ENCODE measurements at regions not wholly inside any gene's neighbourhood (a gene's known extent, or its start where the extent isn't known, plus 50 kb on each side); places are given as distances from the start of the nearest gene placed in this dataset.

DNA sequence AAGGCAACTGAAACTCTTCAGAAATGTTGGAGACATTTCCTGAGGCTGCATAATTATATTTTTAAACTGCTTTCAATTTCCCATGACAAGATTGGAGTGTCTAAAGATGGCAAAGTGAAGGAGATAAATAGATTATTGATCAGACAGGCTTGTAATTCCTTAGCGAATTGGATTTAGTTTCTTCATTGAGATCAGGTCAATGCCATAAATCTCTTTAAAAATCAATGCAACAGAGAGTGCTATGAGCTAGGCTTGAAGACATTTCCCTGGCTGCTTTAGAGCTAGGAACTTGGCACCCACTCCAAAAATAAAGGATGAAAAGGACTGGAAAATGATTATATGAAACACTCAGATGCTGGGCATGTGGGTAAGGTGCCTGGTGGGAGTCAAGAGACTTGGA lies 828.4 kb downstream of the TLR4 start (continued):
- TF ChIP-seq, protein P1, sequence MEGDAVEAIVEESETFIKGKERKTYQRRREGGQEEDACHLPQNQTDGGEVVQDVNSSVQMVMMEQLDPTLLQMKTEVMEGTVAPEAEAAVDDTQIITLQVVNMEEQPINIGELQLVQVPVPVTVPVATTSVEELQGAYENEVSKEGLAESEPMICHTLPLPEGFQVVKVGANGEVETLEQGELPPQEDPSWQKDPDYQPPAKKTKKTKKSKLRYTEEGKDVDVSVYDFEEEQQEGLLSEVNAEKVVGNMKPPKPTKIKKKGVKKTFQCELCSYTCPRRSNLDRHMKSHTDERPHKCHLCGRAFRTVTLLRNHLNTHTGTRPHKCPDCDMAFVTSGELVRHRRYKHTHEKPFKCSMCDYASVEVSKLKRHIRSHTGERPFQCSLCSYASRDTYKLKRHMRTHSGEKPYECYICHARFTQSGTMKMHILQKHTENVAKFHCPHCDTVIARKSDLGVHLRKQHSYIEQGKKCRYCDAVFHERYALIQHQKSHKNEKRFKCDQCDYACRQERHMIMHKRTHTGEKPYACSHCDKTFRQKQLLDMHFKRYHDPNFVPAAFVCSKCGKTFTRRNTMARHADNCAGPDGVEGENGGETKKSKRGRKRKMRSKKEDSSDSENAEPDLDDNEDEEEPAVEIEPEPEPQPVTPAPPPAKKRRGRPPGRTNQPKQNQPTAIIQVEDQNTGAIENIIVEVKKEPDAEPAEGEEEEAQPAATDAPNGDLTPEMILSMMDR (conservative IDR thresholded peaks at IDR 0.05; ENCODE audit: low read depth in 2 of 2) = no peak
- TF ChIP-seq POLR2AphosphoS5 (IDR thresholded peaks at IDR 0.05; ENCODE audit: low read depth) (no peak), EZH2phosphoT487 (IDR thresholded peaks at IDR 0.05; ENCODE audit: unreplicated experiment) (no peak), ZNF114 (CRISPR knock-in tag; IDR thresholded peaks at IDR 0.05) (no peak), JUNB (IDR thresholded peaks at IDR 0.05; ENCODE audit: unreplicated experiment) (no peak)
- TF ChIP-seq, protein P2, sequence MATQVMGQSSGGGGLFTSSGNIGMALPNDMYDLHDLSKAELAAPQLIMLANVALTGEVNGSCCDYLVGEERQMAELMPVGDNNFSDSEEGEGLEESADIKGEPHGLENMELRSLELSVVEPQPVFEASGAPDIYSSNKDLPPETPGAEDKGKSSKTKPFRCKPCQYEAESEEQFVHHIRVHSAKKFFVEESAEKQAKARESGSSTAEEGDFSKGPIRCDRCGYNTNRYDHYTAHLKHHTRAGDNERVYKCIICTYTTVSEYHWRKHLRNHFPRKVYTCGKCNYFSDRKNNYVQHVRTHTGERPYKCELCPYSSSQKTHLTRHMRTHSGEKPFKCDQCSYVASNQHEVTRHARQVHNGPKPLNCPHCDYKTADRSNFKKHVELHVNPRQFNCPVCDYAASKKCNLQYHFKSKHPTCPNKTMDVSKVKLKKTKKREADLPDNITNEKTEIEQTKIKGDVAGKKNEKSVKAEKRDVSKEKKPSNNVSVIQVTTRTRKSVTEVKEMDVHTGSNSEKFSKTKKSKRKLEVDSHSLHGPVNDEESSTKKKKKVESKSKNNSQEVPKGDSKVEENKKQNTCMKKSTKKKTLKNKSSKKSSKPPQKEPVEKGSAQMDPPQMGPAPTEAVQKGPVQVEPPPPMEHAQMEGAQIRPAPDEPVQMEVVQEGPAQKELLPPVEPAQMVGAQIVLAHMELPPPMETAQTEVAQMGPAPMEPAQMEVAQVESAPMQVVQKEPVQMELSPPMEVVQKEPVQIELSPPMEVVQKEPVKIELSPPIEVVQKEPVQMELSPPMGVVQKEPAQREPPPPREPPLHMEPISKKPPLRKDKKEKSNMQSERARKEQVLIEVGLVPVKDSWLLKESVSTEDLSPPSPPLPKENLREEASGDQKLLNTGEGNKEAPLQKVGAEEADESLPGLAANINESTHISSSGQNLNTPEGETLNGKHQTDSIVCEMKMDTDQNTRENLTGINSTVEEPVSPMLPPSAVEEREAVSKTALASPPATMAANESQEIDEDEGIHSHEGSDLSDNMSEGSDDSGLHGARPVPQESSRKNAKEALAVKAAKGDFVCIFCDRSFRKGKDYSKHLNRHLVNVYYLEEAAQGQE (IDR thresholded peaks at IDR 0.05; ENCODE audit: unreplicated experiment) = no peak

DNA sequence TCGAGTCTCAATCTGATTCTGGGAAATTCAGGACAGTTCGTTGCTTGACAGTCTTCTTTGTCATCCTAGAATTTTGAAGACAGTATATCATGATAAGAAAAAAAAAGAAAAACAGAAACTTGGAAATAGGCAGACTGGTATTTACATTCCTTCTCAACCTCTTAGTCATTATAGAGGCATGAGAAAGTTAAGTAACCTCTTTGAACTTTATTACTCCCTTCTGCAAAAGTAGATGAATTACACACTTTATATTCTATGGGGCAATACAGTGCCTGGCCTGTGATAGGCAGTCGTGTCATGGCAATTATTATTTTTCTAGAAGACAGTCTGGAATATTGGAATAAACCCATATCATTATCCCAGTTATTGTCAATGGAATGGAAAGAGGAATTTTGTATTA lies 828.9 kb downstream of the TLR4 start:
- Histone ChIP-seq H3K9me2 (ENCODE audit: insufficient read depth) (0 out of 2 replicates have a peak, but pooled peaks cover 6% of the 10 kb centered on the region), H3K79me2 (replicated peaks; ENCODE audit: insufficient read depth) (no peaks in the 10 kb centered on the region), H3F3A (replicated peaks; ENCODE audit: low read depth) (no peaks in the 10 kb centered on the region), H4K20me1 (replicated peaks; ENCODE audit: insufficient read depth) (no peaks in the 10 kb centered on the region), H3K4me2 (no peak overlapping the region), H3K4me1 (ENCODE audit: insufficient read depth) (no peaks in the 10 kb centered on the region), H2AFZ (no peak overlapping the region), H3K4me3 (no peak overlapping the region), H3K27ac (ENCODE audit: low read depth) (no peak overlapping the region), H3K27me3 (ENCODE audit: insufficient read depth) (no peaks in the 10 kb centered on the region), H3K36me3 (ENCODE audit: insufficient read depth) (no peaks in the 10 kb centered on the region)
- no peak for DNase-seq (ENCODE audit: low spot score)
- H3K27me3 Mint-ChIP-seq (ENCODE audit: insufficient read depth, low read depth, poor library complexity) = no peaks in the 10 kb centered on the region
- no peak overlapping the region for H3K4me3 Mint-ChIP-seq
- ATAC-seq = no peak
- H3K9me3 Mint-ChIP-seq = no peaks in the 10 kb centered on the region
- H3K4me1 Mint-ChIP-seq = no peaks in the 10 kb centered on the region; the same call in 2 of the 3 replicates
- H3K27ac Mint-ChIP-seq = no peak overlapping the region
- no peaks in the 10 kb centered on the region for H3K36me3 Mint-ChIP-seq (ENCODE audit: low read depth)
- TF ChIP-seq, protein P1 (conservative IDR thresholded peaks at IDR 0.05; ENCODE audit: low read depth in 2 of 2) = no peak
- TF ChIP-seq ZNF331 (CRISPR knock-in tag; IDR thresholded peaks at IDR 0.05; ENCODE audit: low read depth) (no peak), EZH2 (IDR thresholded peaks at IDR 0.05; ENCODE audit: low read depth, unreplicated experiment) (no peak), EZH2phosphoT487 (IDR thresholded peaks at IDR 0.05; ENCODE audit: unreplicated experiment) (no peak), POLR2AphosphoS5 (IDR thresholded peaks at IDR 0.05; ENCODE audit: low read depth) (no peak), ZNF114 (CRISPR knock-in tag; IDR thresholded peaks at IDR 0.05) (no peak)
- TF ChIP-seq, protein P3, sequence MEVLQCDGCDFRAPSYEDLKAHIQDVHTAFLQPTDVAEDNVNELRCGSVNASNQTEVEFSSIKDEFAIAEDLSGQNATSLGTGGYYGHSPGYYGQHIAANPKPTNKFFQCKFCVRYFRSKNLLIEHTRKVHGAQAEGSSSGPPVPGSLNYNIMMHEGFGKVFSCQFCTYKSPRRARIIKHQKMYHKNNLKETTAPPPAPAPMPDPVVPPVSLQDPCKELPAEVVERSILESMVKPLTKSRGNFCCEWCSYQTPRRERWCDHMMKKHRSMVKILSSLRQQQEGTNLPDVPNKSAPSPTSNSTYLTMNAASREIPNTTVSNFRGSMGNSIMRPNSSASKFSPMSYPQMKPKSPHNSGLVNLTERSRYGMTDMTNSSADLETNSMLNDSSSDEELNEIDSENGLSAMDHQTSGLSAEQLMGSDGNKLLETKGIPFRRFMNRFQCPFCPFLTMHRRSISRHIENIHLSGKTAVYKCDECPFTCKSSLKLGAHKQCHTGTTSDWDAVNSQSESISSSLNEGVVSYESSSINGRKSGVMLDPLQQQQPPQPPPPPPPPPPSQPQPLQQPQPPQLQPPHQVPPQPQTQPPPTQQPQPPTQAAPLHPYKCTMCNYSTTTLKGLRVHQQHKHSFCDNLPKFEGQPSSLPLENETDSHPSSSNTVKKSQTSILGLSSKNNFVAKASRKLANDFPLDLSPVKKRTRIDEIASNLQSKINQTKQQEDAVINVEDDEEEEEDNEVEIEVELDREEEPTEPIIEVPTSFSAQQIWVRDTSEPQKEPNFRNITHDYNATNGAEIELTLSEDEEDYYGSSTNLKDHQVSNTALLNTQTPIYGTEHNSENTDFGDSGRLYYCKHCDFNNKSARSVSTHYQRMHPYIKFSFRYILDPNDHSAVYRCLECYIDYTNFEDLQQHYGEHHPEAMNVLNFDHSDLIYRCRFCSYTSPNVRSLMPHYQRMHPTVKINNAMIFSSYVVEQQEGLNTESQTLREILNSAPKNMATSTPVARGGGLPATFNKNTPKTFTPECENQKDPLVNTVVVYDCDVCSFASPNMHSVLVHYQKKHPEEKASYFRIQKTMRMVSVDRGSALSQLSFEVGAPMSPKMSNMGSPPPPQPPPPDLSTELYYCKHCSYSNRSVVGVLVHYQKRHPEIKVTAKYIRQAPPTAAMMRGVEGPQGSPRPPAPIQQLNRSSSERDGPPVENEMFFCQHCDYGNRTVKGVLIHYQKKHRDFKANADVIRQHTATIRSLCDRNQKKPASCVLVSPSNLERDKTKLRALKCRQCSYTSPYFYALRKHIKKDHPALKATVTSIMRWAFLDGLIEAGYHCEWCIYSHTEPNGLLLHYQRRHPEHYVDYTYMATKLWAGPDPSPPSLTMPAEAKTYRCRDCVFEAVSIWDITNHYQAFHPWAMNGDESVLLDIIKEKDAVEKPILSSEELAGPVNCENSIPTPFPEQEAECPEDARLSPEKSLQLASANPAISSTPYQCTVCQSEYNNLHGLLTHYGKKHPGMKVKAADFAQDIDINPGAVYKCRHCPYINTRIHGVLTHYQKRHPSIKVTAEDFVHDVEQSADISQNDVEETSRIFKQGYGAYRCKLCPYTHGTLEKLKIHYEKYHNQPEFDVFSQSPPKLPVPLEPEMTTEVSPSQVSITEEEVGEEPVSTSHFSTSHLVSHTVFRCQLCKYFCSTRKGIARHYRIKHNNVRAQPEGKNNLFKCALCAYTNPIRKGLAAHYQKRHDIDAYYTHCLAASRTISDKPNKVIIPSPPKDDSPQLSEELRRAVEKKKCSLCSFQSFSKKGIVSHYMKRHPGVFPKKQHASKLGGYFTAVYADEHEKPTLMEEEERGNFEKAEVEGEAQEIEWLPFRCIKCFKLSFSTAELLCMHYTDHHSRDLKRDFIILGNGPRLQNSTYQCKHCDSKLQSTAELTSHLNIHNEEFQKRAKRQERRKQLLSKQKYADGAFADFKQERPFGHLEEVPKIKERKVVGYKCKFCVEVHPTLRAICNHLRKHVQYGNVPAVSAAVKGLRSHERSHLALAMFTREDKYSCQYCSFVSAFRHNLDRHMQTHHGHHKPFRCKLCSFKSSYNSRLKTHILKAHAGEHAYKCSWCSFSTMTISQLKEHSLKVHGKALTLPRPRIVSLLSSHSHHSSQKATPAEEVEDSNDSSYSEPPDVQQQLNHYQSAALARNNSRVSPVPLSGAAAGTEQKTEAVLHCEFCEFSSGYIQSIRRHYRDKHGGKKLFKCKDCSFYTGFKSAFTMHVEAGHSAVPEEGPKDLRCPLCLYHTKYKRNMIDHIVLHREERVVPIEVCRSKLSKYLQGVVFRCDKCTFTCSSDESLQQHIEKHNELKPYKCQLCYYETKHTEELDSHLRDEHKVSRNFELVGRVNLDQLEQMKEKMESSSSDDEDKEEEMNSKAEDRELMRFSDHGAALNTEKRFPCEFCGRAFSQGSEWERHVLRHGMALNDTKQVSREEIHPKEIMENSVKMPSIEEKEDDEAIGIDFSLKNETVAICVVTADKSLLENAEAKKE (CRISPR knock-in tag; IDR thresholded peaks at IDR 0.05) = no peak

Data from GM23338 (cell line).